Stimulated activated effector memory CD8-positive, alpha-beta T cell treated with anti-CD3 and anti-CD28 coated beads, Interleukin-12 subunit alpha, Interleukin-12 subunit beta, amount 100 ng/mL, for 72 hours (primary cell): ENCODE measurements at regions not wholly inside any gene's neighbourhood (a gene's known extent, or its start where the extent isn't known, plus 50 kb on each side); places are given as distances from the start of the nearest gene placed in this dataset.
"Not testable (repeated sequence)": the region's sequence is repeated elsewhere in the genome, so short reads cannot be mapped to it uniquely, and the experiment has no call there.

Experiments
- ATAC-seq: fragments of 150-1000 bp; cut with Tn5 transposase; 2 replicates; pipeline ENCODE4 v1.10.0; 2021
- DNase-seq, 2 donors: peaks; one replicate each; pipeline ENCODE4 v3.0.0; 2021 to 2022; ENCODE audit warnings: low spot score in 2 of 2
- H3K27ac Mint-ChIP-seq: one replicate; pipeline ENCODE4 v1.8.0; 2022; ENCODE audit warnings: mild to moderate bottlenecking, mixed read lengths
- H3K36me3 Mint-ChIP-seq: one replicate; pipeline ENCODE4 v1.8.0; 2022; ENCODE audit warnings: mild to moderate bottlenecking, mixed read lengths
- H3K4me1 Mint-ChIP-seq: one replicate; pipeline ENCODE4 v1.8.0; 2022; ENCODE audit warnings: mixed read lengths
- H3K4me3 Mint-ChIP-seq: one replicate; pipeline ENCODE4 v1.8.0; 2022; ENCODE audit warnings: mild to moderate bottlenecking, mixed read lengths
- H3K9me3 Mint-ChIP-seq: one replicate; pipeline ENCODE4 v1.8.0; 2022; ENCODE audit warnings: mixed read lengths

GRCh38 chr6:121599331-121599730, 163.9 kb downstream of the GJA1 start:
- not testable (repeated sequence) for H3K4me3 Mint-ChIP-seq, H3K27ac Mint-ChIP-seq, DNase-seq, H3K36me3 Mint-ChIP-seq, H3K4me1 Mint-ChIP-seq, H3K9me3 Mint-ChIP-seq, ATAC-seq

GRCh38 chr6:121600389-121601168, 165.1 kb downstream of the GJA1 start:
- Mint-ChIP-seq H3K36me3 (no peaks in the 10 kb centered on the region), H3K9me3 (no peaks in the 10 kb centered on the region), H3K4me3 (no peak overlapping the region), H3K27ac (no peak overlapping the region), H3K4me1 (no peaks in the 10 kb centered on the region)
- ATAC-seq (no peak), DNase-seq (no peak)

GRCh38 chr6:121603486-121603885, 168.0 kb downstream of the GJA1 start:
- ATAC-seq, result no peak
- Mint-ChIP-seq H3K4me3 (no peak overlapping the region), H3K36me3 (no peaks in the 10 kb centered on the region), H3K27ac (no peak overlapping the region), H3K4me1 (no peaks in the 10 kb centered on the region), H3K9me3 (no peaks in the 10 kb centered on the region)
- DNase-seq, result no peak

GRCh38 chr6:121607721-121608120, 172.3 kb downstream of the GJA1 start:
- DNase-seq (no peak), ATAC-seq (no peak)
- H3K4me1 Mint-ChIP-seq, result no peaks in the 10 kb centered on the region
- no peaks in the 10 kb centered on the region for H3K9me3 Mint-ChIP-seq
- H3K36me3 Mint-ChIP-seq, result no peaks in the 10 kb centered on the region
- H3K4me3 Mint-ChIP-seq, result no peak overlapping the region
- no peak overlapping the region for H3K27ac Mint-ChIP-seq

- H3K9me3 Mint-ChIP-seq, result no peaks in the 10 kb centered on the region
- H3K4me3 Mint-ChIP-seq, result no peak overlapping the region
- no peaks in the 10 kb centered on the region for H3K4me1 Mint-ChIP-seq
- ATAC-seq (no peak), DNase-seq (no peak)
- no peaks in the 10 kb centered on the region for H3K36me3 Mint-ChIP-seq
- no peak overlapping the region for H3K27ac Mint-ChIP-seq
Measured at GRCh38 chr6:121608270-121608669, 172.8 kb downstream of the GJA1 start.

GRCh38 chr6:121609281-121609680, 173.8 kb downstream of the GJA1 start:
- no peak for ATAC-seq
- no peaks in the 10 kb centered on the region for H3K9me3 Mint-ChIP-seq
- H3K27ac Mint-ChIP-seq, result no peak overlapping the region
- H3K4me1 Mint-ChIP-seq, result no peaks in the 10 kb centered on the region
- DNase-seq, result no peak
- H3K36me3 Mint-ChIP-seq, result no peaks in the 10 kb centered on the region
- H3K4me3 Mint-ChIP-seq, result no peak overlapping the region

- H3K36me3 Mint-ChIP-seq, result no peaks in the 10 kb centered on the region
- no peak overlapping the region for H3K27ac Mint-ChIP-seq
- H3K9me3 Mint-ChIP-seq, result no peaks in the 10 kb centered on the region
- H3K4me1 Mint-ChIP-seq, result no peaks in the 10 kb centered on the region
- no peak overlapping the region for H3K4me3 Mint-ChIP-seq
- ATAC-seq (no peak), DNase-seq (no peak)
Measured at GRCh38 chr6:121612927-121613326, 177.5 kb downstream of the GJA1 start.

GRCh38 chr6:121614115-121614514, 178.7 kb downstream of the GJA1 start:
- DNase-seq, result no peak
- no peak overlapping the region for H3K4me3 Mint-ChIP-seq
- no peaks in the 10 kb centered on the region for H3K4me1 Mint-ChIP-seq
- no peaks in the 10 kb centered on the region for H3K9me3 Mint-ChIP-seq
- no peak for ATAC-seq
- no peaks in the 10 kb centered on the region for H3K36me3 Mint-ChIP-seq
- H3K27ac Mint-ChIP-seq, result no peak overlapping the region

GRCh38 chr6:121615493-121615892, 180.0 kb downstream of the GJA1 start:
- ATAC-seq, result no peak
- Mint-ChIP-seq H3K36me3 (no peaks in the 10 kb centered on the region), H3K27ac (no peak overlapping the region), H3K4me1 (no peaks in the 10 kb centered on the region), H3K4me3 (no peak overlapping the region), H3K9me3 (no peaks in the 10 kb centered on the region)
- DNase-seq, result no peak

GRCh38 chr6:121616406-121616805, 181.0 kb downstream of the GJA1 start:
- DNase-seq, result no peak
- ATAC-seq, result no peak

GRCh38 chr6:121617388-121617787, 181.9 kb downstream of the GJA1 start:
- no peaks in the 10 kb centered on the region for H3K36me3 Mint-ChIP-seq
- H3K27ac Mint-ChIP-seq, result no peak overlapping the region
- DNase-seq (no peak), ATAC-seq (no peak)
- H3K4me1 Mint-ChIP-seq, result no peaks in the 10 kb centered on the region
- no peak overlapping the region for H3K4me3 Mint-ChIP-seq
- H3K9me3 Mint-ChIP-seq, result no peaks in the 10 kb centered on the region

More at GRCh38 chr6:121616406-121616805, 181.0 kb downstream of the GJA1 start:
- H3K36me3 Mint-ChIP-seq, result no peaks in the 10 kb centered on the region
- H3K4me3 Mint-ChIP-seq, result no peak overlapping the region
- no peaks in the 10 kb centered on the region for H3K9me3 Mint-ChIP-seq
- H3K4me1 Mint-ChIP-seq, result no peaks in the 10 kb centered on the region
- no peak overlapping the region for H3K27ac Mint-ChIP-seq

GRCh38 chr6:121619013-121619412, 183.6 kb downstream of the GJA1 start:
- DNase-seq (no peak), ATAC-seq (no peak)
- Mint-ChIP-seq H3K4me1 (no peaks in the 10 kb centered on the region), H3K36me3 (no peaks in the 10 kb centered on the region), H3K4me3 (no peak overlapping the region), H3K9me3 (no peaks in the 10 kb centered on the region), H3K27ac (no peak overlapping the region)

GRCh38 chr6:121619987-121620740, 184.7 kb downstream of the GJA1 start:
- no peaks in the 10 kb centered on the region for H3K36me3 Mint-ChIP-seq

GRCh38 chr6:121627761-121628160, 192.3 kb downstream of the GJA1 start:
- DNase-seq (no peak), ATAC-seq (no peak)
- no peak overlapping the region for H3K27ac Mint-ChIP-seq
- no peak overlapping the region for H3K4me3 Mint-ChIP-seq
- H3K4me1 Mint-ChIP-seq, result no peaks in the 10 kb centered on the region
- H3K9me3 Mint-ChIP-seq, result peaks cover 12% of the 10 kb centered on the region
- H3K36me3 Mint-ChIP-seq, result no peaks in the 10 kb centered on the region

More at GRCh38 chr6:121619987-121620740, 184.7 kb downstream of the GJA1 start:
- no peaks in the 10 kb centered on the region for H3K4me1 Mint-ChIP-seq
- peaks cover 5% of the 10 kb centered on the region for H3K9me3 Mint-ChIP-seq
- DNase-seq, result no peak
- no peak for ATAC-seq
- no peak overlapping the region for H3K4me3 Mint-ChIP-seq
- H3K27ac Mint-ChIP-seq, result no peak overlapping the region

GRCh38 chr6:121630716-121631115, 195.3 kb downstream of the GJA1 start:
- DNase-seq (no peak), ATAC-seq (no peak)
- H3K27ac Mint-ChIP-seq, result no peak overlapping the region
- no peaks in the 10 kb centered on the region for H3K36me3 Mint-ChIP-seq
- no peaks in the 10 kb centered on the region for H3K4me1 Mint-ChIP-seq
- H3K4me3 Mint-ChIP-seq, result no peak overlapping the region
- H3K9me3 Mint-ChIP-seq, result peaks cover 5% of the 10 kb centered on the region

GRCh38 chr6:121631752-121632151, 196.3 kb downstream of the GJA1 start:
- H3K4me1 Mint-ChIP-seq, DNase-seq, H3K9me3 Mint-ChIP-seq, H3K36me3 Mint-ChIP-seq, ATAC-seq, H3K4me3 Mint-ChIP-seq, H3K27ac Mint-ChIP-seq: not testable (repeated sequence)
